HG02571 (cell line): ENCODE measurements at regions not wholly inside any gene's neighbourhood (a gene's known extent, or its start where the extent isn't known, plus 50 kb on each side); places are given as distances from the start of the nearest gene placed in this dataset.

Experiments used
- ATAC-seq: cut with Tn5 transposase; IDR thresholded peaks from one replicate; pipeline ENCODE4 v1.9.1; 2021; ENCODE audit warnings: mild to moderate bottlenecking, moderate library complexity; ENCODE audit not compliant: unreplicated experiment

GRCh38 chr1:199033661-199034060, 394.8 kb downstream of the PTPRC start:
- no peak for ATAC-seq

- no peak for ATAC-seq
Measured at GRCh38 chr1:199038156-199038555, 399.3 kb downstream of the PTPRC start.

- ATAC-seq, result no peak
Measured at GRCh38 chr1:199040076-199040905, 401.5 kb downstream of the PTPRC start.

- ATAC-seq, result peak; percentile 99
Measured at GRCh38 chr1:199041173-199041914, 402.5 kb downstream of the PTPRC start.

- ATAC-seq, result no peak
Measured at GRCh38 chr1:199042193-199042592, 403.4 kb downstream of the PTPRC start.

GRCh38 chr1:199044191-199044590, 405.4 kb downstream of the PTPRC start:
- no peak for ATAC-seq

GRCh38 chr1:199046618-199047017, 407.8 kb downstream of the PTPRC start:
- no peak for ATAC-seq

- no peak for ATAC-seq
Measured at GRCh38 chr1:199054694-199055093, 415.9 kb downstream of the PTPRC start.

- no peak for ATAC-seq
Measured at GRCh38 chr1:199057322-199057721, 418.5 kb downstream of the PTPRC start.

GRCh38 chr1:199058281-199058680, 419.4 kb downstream of the PTPRC start:
- ATAC-seq, result no peak

- ATAC-seq, result no peak
Measured at GRCh38 chr1:199064971-199065370, 426.1 kb downstream of the PTPRC start.

- ATAC-seq, result peak; percentile 97
Measured at GRCh38 chr1:199067483-199067882, 428.6 kb downstream of the PTPRC start.

- no peak for ATAC-seq
Measured at GRCh38 chr1:199071080-199071479, 432.2 kb downstream of the PTPRC start.

- no peak for ATAC-seq
Measured at GRCh38 chr1:199073166-199073565, 434.3 kb downstream of the PTPRC start.

GRCh38 chr1:199075792-199076191, 437.0 kb downstream of the PTPRC start:
- ATAC-seq, result no peak

GRCh38 chr1:199079994-199080393, 441.2 kb downstream of the PTPRC start:
- ATAC-seq, result no peak

- peak; percentile 85 for ATAC-seq
Measured at GRCh38 chr1:199081739-199082138, 442.9 kb downstream of the PTPRC start.

GRCh38 chr1:199082778-199083389, 444.0 kb downstream of the PTPRC start:
- no peak for ATAC-seq

- no peak for ATAC-seq
Measured at GRCh38 chr1:199083680-199084079, 444.8 kb downstream of the PTPRC start.

- no peak for ATAC-seq
Measured at GRCh38 chr1:199084293-199084692, 445.5 kb downstream of the PTPRC start.

GRCh38 chr1:199085903-199086302, 447.1 kb downstream of the PTPRC start:
- ATAC-seq, result no peak

- no peak for ATAC-seq
Measured at GRCh38 chr1:199087144-199087543, 448.3 kb downstream of the PTPRC start.
